OCI-M1 (cell line): ENCODE measurements at regions not wholly inside any gene's neighbourhood (a gene's known extent, or its start where the extent isn't known, plus 50 kb on each side); places are given as distances from the start of the nearest gene placed in this dataset.

ENCODE experiments used
- DNase-seq: peaks from one replicate; lab custom pipeline; 2025; lab: John Stamatoyannopoulos, UW

- no peak for DNase-seq
These were observed 652.1 kb downstream of the TLE4 start for GRCh38 chr9:80223897-80224296.

GRCh38 chr9:80222466-80223169, 650.9 kb downstream of the TLE4 start:
- DNase-seq, result no peak

- no peak for DNase-seq
These were observed 646.6 kb downstream of the TLE4 start for GRCh38 chr9:80218328-80218727.

- no peak for DNase-seq
These were observed 641.8 kb downstream of the TLE4 start for GRCh38 chr9:80213613-80214012.

GRCh38 chr9:80208696-80209095, 636.9 kb downstream of the TLE4 start:
- DNase-seq, result no peak

GRCh38 chr9:80204054-80204453, 632.3 kb downstream of the TLE4 start:
- no peak for DNase-seq

- DNase-seq, result no peak
These were observed 625.9 kb downstream of the TLE4 start for GRCh38 chr9:80197661-80198060.

GRCh38 chr9:80191108-80191507, 619.3 kb downstream of the TLE4 start:
- DNase-seq, result no peak

- DNase-seq, result no peak
These were observed 616.8 kb downstream of the TLE4 start for GRCh38 chr9:80188579-80188978.

- DNase-seq, result no peak
These were observed 613.5 kb downstream of the TLE4 start for GRCh38 chr9:80185112-80185738.

GRCh38 chr9:80177949-80178480, 606.2 kb downstream of the TLE4 start:
- DNase-seq, result no peak

- DNase-seq, result peak; percentile 62
These were observed 603.8 kb downstream of the TLE4 start for GRCh38 chr9:80175286-80176150.

- no peak for DNase-seq
These were observed 592.1 kb downstream of the TLE4 start for GRCh38 chr9:80163889-80164288.

GRCh38 chr9:80158554-80159170, 586.9 kb downstream of the TLE4 start:
- DNase-seq, result no peak

GRCh38 chr9:80158131-80158530, 586.4 kb downstream of the TLE4 start:
- DNase-seq, result no peak

GRCh38 chr9:80157561-80157983, 585.8 kb downstream of the TLE4 start:
- no peak for DNase-seq

GRCh38 chr9:80156756-80157472, 585.1 kb downstream of the TLE4 start:
- DNase-seq, result no peak

- DNase-seq, result no peak
These were observed 584.5 kb downstream of the TLE4 start for GRCh38 chr9:80156262-80156661.

- no peak for DNase-seq
These were observed 576.1 kb downstream of the TLE4 start for GRCh38 chr9:80147866-80148265.

GRCh38 chr9:80146466-80146865, 574.7 kb downstream of the TLE4 start:
- peak; percentile 6 for DNase-seq

- DNase-seq, result no peak
These were observed 573.1 kb downstream of the TLE4 start for GRCh38 chr9:80144856-80145255.
